ACC112 (cell line): ENCODE measurements at regions not wholly inside any gene's neighbourhood (a gene's known extent, or its start where the extent isn't known, plus 50 kb on each side); places are given as distances from the start of the nearest gene placed in this dataset.

Experiments used
- H2AFZ ChIP-seq: fragments of 200-600 bp; sonication (generic); one replicate; pipeline ENCODE4 v1.6.0; 2017; ENCODE audit warnings: antibody characterized with exemption, low read length; ENCODE audit not compliant: unreplicated experiment
- H3K27ac ChIP-seq: fragments of 200-600 bp; sonication (generic); 2 replicates; pipeline ENCODE4 v1.5.1; 2014; ENCODE audit warnings: low read depth, mild to moderate bottlenecking, antibody characterized with exemption, low read length, moderate library complexity
- H3K27me3 ChIP-seq: fragments of 200-600 bp; sonication (generic); 2 replicates; pipeline ENCODE4 v1.6.1; 2014; ENCODE audit warnings: mild to moderate bottlenecking, antibody characterized with exemption, low read length, moderate library complexity, mixed read lengths; ENCODE audit not compliant: insufficient read depth
- H3K36me3 ChIP-seq: fragments of 200-600 bp; sonication (generic); 2 replicates; pipeline ENCODE4 v1.6.1; 2016; ENCODE audit warnings: mild to moderate bottlenecking, antibody characterized with exemption, low read length, moderate library complexity, mixed read lengths; ENCODE audit not compliant: insufficient read depth
- H3K4me1 ChIP-seq: fragments of 200-600 bp; sonication (generic); one replicate; pipeline ENCODE4 v1.6.1; 2016; ENCODE audit warnings: low read length, mixed read lengths; ENCODE audit not compliant: insufficient read depth, unreplicated experiment, control insufficient read depth
- H3K4me3 ChIP-seq: fragments of 200-600 bp; sonication (generic); 2 replicates; pipeline ENCODE4 v1.5.1; 2014; ENCODE audit warnings: mild to moderate bottlenecking, low read depth, low read length
- H3K79me2 ChIP-seq: fragments of 200-600 bp; sonication (generic); one replicate; pipeline ENCODE4 v1.6.0; 2016; ENCODE audit warnings: low read length; ENCODE audit not compliant: control insufficient read depth, unreplicated experiment, insufficient read depth

DNA sequence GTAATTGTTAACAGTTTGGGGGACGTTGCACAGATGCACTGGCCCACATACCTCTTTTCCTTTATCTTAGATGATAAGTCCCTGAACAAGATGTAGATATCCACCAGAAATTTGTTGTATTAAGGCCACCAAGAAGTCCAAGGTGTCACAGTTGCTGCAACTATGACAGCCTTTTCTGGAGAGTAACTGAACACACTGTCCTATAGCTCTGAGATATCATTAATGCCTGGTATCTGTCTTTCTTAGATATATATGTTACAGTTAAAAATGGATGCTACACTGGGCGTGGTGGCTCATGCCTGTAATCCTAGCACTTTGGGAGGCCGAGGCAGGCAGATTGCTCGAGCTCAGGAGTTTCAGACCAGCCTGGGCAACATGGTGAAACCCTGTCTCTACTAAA lies 77.8 kb upstream of the PRDX4 start:
- Histone ChIP-seq H2AFZ (no peak overlapping the region), H3K4me3 (no peak overlapping the region), H3K27me3 (peaks cover 10% of the 10 kb centered on the region; the same call in 1 of the 2 replicates), H3K36me3 (no peaks in the 10 kb centered on the region), H3K79me2 (no peaks in the 10 kb centered on the region), H3K27ac (no peak overlapping the region), H3K4me1 (no peaks in the 10 kb centered on the region)

DNA sequence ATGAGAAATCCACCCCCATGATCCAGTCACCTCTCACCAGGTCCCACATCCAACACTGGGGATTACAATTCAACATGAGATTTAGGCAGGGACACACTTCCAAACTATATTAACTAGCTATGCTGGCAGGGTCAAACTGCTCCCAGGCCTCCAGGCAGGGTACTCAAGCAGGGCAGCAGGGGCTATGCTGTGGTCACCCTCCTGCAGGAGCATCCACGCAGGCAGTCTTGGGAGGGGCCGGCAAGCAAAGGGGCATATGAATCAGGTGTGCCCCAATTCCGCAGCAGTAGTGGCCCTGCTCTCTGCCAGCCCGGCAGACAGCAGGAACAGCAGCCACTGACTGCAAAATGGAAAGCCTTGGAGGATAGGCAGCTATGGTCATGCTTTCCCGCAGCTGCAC lies 74.6 kb upstream of the PRDX4 start:
- H3K4me3 ChIP-seq = no peak overlapping the region
- no peak overlapping the region for H2AFZ ChIP-seq
- H3K79me2 ChIP-seq = no peaks in the 10 kb centered on the region
- H3K4me1 ChIP-seq = no peaks in the 10 kb centered on the region
- H3K27me3 ChIP-seq = peaks cover 15% of the 10 kb centered on the region; the same call in 1 of the 2 replicates
- H3K36me3 ChIP-seq = no peaks in the 10 kb centered on the region
- no peak overlapping the region for H3K27ac ChIP-seq

GRCh38 chrX:23598575-23598974 lies 68.7 kb upstream of the PRDX4 start:
- H2AFZ ChIP-seq = no peak overlapping the region
- peaks cover 21% of the 10 kb centered on the region; the same call in 1 of the 2 replicates for H3K27me3 ChIP-seq
- H3K79me2 ChIP-seq = no peaks in the 10 kb centered on the region
- no peak overlapping the region for H3K4me3 ChIP-seq
- no peaks in the 10 kb centered on the region for H3K36me3 ChIP-seq
- no peaks in the 10 kb centered on the region for H3K4me1 ChIP-seq
- no peak overlapping the region for H3K27ac ChIP-seq

DNA sequence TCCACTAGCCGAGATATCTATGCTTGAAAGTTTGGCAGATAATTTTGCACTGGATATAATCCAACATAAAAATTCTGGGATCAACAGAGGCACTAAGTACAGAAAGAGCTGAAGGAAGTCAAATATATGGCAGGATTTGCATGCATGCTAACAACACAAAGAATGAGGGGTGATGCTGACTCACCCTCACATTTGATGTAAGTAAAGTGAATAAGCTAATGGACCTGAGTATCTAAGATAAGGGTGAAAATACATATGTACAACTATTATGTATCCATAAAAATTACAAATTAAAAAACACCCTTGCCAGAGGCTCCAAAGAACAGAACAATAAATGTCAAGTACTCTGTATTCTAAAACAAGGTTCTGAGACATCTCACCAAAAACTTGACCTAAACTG lies 63.8 kb upstream of the PRDX4 start:
- Histone ChIP-seq H3K36me3 (no peaks in the 10 kb centered on the region), H3K4me1 (no peaks in the 10 kb centered on the region), H3K27ac (no peak overlapping the region)

GRCh38 chrX:23610495-23610894 lies 56.8 kb upstream of the PRDX4 start:
- peaks cover 21% of the 10 kb centered on the region; the same call in 1 of the 2 replicates for H3K27me3 ChIP-seq
- no peaks in the 10 kb centered on the region for H3K36me3 ChIP-seq
- no peak overlapping the region for H2AFZ ChIP-seq
- H3K4me3 ChIP-seq = no peak overlapping the region
- no peaks in the 10 kb centered on the region for H3K4me1 ChIP-seq
- no peaks in the 10 kb centered on the region for H3K79me2 ChIP-seq
- no peak overlapping the region for H3K27ac ChIP-seq

More for the DNA sequence above, 63.8 kb upstream of the PRDX4 start:
- Histone ChIP-seq H3K27me3 (peaks cover 21% of the 10 kb centered on the region), H2AFZ (no peak overlapping the region), H3K4me3 (no peak overlapping the region), H3K79me2 (no peaks in the 10 kb centered on the region)

GRCh38 chrX:23612846-23613245 lies 54.4 kb upstream of the PRDX4 start:
- Histone ChIP-seq H3K4me1 (no peaks in the 10 kb centered on the region), H3K27me3 (0 out of 2 replicates have a peak, but pooled peaks cover 8% of the 10 kb centered on the region), H3K4me3 (no peak overlapping the region), H3K27ac (no peak overlapping the region), H3K36me3 (no peaks in the 10 kb centered on the region), H2AFZ (no peak overlapping the region), H3K79me2 (no peaks in the 10 kb centered on the region)

- Histone ChIP-seq H3K36me3 (no peaks in the 10 kb centered on the region), H3K79me2 (no peaks in the 10 kb centered on the region), H3K4me3 (no peak overlapping the region), H3K27me3 (peaks cover 14% of the 10 kb centered on the region), H2AFZ (no peak overlapping the region), H3K27ac (no peak overlapping the region), H3K4me1 (no peaks in the 10 kb centered on the region)
These were observed 50.9 kb upstream of the PRDX4 start for GRCh38 chrX:23616361-23616760.
